Hepatic stellate cell (primary cell): ENCODE measurements at regions not wholly inside any gene's neighbourhood (a gene's known extent, or its start where the extent isn't known, plus 50 kb on each side); places are given as distances from the start of the nearest gene placed in this dataset.

ENCODE experiments used
- DNase-seq: peaks from one replicate; pipeline ENCODE4 v3.0.0; 2011; ENCODE audit warnings: low spot score

DNA sequence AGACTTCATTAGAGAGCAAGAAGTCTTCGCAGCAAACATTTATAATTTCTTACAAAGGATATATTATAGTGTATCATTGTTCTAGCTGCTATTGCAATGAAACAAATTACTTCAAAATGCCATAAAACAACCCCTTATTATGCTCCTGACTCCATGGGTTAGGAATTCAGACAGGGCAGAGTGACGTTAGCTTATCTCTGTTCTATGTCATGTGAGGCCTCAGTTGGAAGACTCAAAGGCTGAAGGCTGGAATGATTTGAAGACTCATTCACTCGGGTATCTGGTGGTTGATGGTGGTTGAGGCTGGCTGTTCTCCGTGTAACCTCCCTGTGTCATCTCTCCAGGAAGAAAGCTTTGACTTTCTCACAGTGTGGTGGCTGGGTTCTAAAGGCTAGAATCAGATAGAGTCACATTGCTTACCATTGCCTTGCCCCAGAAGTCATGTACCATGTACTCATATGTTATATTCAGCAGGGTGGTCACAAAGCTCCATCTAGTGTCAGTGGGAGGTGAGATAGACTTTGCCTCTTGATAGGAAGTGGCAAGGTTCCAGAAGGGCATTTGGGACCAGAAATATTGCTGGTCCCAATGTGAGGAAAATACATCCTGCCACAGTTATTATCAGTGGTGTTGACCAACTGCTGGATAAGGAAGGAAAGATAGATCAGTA lies 226.9 kb downstream of the TMEM38B start:
- no peak for DNase-seq

DNA sequence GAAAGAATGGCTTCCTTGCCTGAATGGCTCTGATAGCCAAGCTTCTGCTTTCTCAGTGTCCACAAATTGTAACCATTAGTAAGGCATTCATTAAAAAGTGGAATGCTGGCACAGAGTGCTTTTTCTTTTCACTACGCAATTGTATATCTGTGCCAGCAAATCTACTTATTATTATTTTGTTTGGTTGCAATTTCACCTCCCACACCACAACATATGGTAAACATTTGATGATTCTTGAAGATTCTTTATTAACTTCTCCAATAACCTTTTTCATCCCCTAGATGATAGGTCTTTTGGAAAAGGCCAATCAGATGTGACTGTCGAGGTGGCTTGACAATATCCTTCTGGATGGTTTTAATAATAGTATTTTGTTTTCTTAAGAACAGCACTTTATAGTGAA lies 234.1 kb downstream of the TMEM38B start:
- DNase-seq = no peak

DNA sequence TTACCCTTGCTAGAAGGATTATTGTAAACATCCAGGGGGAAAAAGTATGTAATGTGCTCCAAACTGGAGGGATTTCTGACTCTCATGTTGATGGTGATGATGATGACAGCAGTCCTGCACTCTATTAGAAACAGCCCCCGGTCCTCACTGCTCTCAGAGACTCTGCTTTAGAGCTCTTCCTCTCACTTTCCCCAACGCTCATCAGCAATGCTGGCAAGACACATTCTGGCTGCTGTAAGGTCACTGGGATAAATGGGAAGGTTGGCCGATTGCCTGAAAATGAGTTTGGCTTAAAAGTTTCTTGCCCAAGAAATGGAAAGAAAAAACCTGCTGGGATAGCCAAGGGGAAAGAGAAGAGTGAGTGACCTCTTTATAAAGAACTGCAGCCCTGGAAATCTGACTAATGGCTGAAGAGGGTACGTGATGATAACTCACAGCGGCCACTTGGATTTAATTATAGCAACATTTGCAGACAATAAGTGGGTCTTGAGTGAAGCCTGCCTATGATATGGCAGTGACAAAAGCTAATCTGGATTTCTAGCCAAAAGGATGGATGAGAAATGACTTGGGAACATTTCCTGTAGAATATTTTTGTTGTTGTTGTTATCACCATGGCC lies 235.8 kb downstream of the TMEM38B start:
- no peak for DNase-seq

DNA sequence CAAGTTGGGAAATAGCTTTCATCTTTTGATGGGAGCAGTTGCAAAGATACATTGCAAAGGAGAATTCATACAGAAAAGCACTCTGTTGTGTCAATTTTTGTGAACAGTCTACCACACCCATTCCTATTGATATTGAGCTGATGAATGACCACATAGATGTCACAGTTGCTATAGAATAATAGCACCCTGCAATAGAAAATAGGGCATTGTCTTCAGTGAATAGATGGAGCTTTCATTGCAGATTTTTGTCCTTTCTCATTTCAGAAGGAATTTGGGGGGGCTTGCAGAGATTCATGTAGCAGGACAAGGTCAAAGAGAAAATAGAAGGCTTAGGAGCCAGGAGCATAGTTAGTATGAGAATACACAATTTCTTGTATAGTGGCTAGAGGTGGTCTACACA lies 237.9 kb downstream of the TMEM38B start:
- no peak for DNase-seq

DNA sequence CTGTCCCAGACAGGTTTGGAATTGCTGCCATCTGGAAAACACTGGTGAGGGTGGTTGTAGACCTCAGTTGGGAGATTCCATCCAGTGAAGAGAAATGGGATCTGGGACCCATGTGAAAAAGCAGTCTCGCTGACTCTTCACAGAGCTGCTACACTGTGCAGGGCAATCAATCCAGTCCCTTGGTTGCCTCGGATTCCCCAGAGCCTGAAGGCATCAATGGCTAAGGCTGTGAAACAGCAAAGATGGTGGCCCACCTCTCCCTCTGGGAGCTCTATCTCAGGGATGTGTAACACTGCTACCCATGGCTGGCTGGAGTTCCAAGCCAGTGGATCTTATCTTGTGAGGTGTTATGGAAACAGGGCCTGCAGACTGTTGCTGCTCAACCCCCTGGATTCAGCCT lies 256.1 kb downstream of the TMEM38B start:
- DNase-seq = no peak

DNA sequence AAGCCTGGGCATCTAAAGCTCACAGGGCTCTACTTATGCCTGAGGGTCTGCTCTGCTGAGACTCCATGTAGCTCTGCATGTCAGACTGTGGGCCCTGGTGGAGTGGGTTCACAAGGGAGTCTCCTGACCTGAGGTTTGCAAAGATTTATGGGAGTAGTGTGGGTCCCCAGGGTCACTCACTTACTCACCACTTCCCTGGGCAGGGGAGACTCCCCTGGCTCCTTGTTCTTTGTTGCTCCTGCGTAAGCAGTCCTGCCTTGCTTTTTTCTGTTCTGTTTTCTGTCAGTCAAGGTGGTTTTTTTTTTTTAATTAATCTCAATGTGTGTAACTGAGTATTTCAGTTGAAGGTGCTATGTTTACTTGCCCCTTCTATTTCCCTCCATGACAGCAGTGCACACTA lies 256.6 kb downstream of the TMEM38B start:
- DNase-seq = no peak

DNA sequence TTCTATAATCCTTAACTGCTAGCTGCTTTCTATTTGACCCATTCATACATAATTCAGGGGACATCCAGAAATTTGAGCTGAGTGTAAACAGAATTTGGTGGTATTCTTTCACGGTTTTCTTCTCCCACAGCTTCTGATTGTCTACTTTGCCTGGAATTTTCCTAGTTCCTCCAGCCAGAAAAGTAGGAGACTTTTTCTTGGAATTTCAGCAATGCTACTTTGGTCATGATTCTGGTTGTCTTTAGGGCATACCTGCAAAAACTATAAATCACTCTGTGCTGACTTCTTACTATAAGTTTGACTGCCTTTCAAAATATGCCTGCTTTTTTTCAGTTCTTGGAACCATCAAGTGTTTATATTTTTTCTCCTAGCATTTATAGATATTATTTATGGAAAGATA lies 260.2 kb downstream of the TMEM38B start:
- no peak for DNase-seq

DNA sequence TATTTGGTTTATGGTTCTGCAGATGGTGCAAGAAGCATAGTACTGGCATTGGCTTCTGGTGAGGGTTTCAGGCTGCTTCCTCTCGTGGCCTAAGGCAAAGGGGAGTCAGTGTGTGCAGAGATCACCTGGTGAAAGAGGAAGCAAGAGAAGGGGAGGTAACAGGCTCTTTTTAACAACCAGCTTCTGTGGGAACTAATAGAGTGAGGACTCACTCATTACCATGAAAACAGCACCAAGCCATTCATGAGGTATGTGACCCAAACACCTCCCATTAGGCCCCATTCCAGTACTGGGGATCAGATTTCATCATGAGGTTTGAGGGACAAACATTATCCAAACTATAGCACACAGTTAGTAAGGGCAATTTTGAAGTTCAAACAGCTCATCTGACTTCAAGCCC lies 263.5 kb downstream of the TMEM38B start:
- no peak for DNase-seq

DNA sequence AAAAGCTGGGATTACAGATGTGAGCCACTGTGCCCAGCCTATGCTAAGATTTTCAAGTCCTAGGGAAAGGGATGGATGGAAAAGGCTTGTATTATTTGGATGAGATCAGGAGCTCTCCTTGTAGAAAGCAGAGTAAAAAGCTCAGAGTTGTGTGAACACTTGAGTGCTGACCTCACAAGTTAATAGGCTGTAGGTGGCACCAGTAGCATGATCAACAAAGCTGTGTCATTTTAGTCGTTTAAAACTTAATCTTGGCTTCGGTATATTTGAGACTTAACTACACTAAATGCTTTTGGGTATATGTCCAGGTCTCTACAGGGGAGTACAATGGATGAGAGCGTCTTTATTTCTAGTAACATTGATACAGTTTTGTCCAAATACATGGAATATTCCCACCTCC lies 264.2 kb downstream of the TMEM38B start:
- DNase-seq = no peak

DNA sequence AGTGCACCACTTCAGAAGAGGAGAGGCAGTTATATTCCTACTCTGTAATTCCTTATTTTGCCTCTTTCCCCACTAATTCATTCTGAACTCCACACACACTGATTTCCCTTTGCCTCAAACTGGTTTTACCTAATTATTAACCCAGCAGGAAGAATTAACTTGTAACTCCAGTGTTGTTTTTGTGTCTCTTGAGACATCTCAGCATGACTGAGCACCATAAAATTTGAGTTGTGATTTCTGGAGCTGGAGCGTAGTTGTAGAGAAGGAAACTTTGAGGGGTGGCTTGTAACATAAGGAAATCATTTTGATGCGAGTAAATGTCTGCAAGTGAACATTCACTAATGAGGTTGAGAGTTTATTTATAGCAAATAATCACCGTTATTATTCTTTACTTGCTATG lies 265.2 kb downstream of the TMEM38B start:
- no peak for DNase-seq

DNA sequence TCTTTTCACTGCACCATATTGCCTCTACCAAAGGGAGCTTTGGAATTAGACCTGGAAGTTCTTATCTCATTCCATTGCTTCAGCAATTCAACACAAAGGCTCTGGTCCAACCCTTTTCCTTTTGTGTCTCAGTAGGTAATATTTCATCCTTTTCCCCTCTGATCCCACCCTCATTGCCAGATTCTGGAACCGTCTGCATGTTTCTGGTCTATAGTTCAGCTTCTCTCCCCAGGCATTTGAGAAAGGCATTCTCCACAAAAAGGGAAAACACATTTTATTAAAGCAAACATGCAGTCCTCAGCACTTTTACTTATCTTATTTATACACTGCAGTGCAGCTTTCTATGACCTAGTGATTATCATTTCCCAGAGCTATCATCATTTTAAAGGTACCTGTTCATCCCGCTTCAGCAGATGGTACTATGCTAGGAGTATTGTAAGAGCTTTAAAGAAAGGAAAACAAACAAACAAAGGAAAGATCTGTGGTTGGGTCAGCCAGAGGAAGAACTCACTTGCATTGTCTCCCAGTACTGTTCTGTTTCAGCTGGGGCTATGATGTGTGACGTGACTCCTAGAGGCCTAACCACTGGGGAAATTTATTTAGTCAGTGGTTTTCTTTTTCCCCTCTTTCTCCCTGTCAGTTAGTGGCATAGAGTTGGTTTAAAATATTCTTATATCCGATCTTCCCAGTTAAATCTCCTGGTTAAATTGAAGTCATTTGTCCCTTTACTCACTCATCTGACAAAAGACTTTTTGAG lies 269.2 kb downstream of the TMEM38B start:
- no peak for DNase-seq

DNA sequence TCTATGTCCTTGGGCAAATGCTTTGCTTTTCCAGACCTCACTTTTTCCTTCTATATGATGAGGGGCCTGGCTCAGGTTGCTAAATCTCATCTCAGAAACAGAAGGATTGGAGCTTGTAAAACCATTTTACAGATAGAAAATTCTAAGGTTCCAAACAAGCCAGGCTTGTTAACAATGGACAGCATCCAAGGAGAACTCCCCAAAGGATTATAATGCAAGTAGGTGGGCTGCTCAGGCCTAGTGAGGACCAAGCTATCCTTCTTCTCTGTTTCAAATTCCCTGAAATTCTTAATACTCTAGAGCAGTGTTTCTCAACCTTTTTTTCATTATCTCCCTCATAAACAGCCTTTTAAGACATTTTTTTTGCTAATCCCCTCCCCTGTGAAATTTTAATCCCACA lies 269.8 kb downstream of the TMEM38B start:
- DNase-seq = no peak

DNA sequence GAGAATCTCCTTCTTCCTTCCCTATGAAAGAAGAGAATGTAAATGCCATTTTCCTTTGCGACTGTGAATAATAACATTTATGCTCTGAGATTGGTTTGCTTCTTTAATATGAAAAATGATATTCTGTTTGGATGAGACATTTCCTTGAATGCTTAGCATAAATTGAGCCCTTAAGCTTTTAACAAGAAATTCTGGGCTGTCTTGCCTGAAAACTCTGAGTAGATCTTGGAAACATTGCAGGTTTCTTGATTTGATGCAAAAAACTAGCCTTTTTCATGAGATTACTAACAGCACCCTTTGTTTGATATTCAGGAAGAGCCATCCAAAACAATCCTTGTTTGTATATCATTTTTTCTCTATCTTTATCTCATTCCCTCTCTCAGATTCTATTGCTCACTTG lies 272.5 kb downstream of the TMEM38B start:
- DNase-seq = no peak

DNA sequence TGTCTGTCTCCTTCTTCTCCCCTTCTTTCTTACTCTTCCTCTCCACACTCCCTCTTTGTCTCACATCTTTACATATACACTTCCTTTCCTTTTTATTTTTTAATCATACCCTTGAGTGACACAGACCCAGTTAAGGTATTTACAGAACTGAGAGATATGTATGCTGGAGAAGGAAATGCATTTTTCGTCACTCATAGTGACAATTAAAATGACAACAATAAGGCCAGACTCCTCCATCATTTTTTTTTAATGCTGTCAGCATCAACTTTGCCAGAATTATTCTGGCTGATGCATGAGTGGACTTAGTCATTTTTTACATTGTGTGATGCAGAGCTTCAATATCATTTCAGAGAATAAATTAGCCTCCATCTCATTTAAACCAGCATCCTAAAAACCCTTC lies 272.9 kb downstream of the TMEM38B start:
- no peak for DNase-seq

DNA sequence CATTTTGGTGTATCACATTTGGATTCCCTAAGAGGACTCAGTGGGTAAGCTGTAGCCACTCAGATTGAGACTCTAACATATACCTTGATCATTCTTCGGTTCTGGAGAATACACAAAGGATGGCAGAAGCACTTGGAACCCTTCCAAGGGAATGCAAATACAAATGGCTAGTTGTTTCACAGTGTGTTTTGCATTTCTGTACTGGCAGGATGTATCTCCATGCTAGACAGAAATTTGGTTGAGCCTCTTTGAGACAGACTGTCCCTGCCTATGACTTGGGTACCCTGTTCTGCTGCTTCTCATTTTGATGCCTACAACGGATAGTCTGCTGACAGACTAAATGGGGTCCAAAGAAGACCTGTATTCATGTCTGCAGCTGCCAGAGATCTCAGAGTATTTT lies 273.5 kb downstream of the TMEM38B start:
- DNase-seq = no peak

DNA sequence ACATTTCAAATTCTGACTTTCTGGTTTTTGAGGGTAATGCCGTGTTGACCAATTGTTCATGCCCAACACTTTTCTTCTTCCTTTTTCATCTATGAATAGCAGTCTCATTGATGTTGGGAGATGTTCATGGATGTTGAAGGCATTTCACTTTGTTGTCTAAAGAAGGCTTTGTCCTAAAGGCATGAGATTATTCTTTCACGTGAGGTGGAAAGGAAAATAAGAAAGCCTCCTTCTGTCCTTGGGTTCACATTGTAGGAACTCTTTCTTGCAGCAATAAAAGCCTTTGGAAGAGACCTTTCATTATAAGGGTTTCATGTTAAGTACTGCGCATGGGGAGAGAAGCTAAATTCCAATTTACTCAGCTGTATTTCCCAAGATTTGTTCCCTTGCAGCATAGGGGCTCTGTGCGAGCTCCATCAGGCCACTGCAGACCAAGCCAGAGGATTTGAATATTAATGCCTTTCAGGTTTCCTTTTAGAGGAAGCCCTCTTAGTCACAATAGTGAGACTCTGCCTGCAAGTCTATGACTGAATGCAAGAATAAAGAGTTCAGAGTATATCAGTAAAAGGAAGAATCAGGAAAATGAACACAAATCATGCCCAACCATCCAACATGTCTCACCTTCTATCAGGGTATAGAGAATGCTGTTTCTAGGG lies 274.6 kb downstream of the TMEM38B start:
- DNase-seq = no peak

DNA sequence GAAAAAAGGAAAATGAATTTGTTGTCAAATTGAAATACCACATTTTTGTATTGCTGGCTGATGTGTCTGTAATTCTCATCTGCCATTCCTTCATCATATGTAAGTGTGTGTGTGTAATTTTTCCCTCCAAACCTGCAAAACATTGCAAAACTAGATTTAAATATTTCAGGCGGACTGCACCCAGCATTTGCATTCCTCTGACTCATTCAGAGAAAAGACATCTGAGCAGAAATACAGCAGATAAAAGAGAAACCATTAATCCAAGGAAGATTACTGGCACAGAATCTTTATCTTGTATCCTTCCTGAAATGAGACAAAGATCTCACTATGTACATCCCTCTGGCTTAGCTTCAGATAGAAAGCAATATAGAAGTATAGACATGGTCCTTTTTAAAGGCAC lies 275.3 kb downstream of the TMEM38B start:
- no peak for DNase-seq

DNA sequence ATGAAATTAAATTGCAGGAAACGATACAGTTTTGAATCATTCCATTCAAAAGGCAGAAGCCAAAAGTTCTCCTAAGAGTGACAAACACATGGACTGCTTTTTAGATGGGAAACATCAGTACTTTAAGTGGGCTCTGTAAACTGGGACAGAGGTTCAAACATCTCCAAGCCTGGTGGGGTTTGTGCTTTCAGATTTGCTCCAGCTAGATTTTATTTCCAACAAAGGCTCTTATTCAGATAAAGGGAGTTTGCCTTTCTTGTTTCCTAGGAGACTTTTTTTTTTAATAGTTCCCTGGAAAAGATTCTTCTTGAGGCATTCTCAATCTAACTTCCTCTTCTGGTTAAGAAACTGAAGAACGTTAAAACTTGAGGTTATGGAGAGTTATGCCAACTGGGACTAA lies 277.6 kb downstream of the TMEM38B start:
- no peak for DNase-seq

DNA sequence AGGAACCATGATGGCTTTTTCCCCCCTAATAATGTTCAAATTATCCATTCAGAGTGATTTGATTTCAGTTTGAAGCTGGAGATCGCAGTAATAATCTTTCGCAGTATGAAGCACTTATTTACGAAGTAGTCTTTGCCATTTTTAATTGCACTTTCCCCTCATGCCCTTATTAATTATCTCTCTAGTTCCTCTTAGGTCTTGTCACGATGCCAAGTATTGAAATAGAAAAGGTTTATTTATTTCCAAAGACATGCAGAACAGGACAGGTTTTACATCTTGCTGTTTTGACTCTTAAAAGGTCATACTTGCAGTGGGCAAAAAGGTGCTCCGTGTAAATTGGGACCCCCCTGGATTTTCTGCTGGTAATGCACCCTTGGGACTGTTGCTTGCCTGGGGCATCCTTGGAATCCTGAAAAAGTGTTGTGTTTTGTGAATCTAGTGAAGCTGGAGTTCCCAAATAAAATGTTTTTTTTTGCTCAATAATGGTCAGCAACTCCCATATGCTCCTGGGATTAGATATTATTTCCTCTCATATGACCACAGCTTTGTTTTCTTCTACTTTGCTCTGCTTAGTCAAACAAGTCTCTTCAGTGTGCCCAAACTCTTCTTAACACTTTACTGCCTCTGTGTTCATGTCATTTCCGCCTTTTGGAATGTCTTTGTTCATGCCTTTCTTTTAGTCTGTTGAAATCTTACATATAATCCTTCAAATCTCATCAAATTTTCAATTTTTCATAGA lies 278.3 kb downstream of the TMEM38B start:
- no peak for DNase-seq

DNA sequence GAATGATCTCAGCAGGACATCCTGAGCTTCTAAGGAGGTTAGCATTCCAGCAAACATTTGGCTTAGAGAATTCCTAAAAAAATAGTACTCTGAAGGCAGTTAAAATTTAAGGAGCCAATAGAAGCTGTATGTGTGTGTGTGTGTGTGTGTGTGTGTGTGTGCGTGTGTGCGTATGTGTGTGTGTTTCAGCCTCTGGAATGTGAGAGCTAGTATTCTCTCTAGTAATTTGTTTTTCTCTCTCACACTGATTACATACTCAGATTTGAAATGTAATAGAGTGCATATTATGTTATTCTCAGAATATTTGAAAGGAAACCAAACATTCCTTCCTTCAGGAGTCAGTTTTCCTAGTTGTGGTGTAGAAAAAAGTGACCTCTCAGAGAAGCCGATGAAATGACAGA lies 279.6 kb downstream of the TMEM38B start:
- no peak for DNase-seq

DNA sequence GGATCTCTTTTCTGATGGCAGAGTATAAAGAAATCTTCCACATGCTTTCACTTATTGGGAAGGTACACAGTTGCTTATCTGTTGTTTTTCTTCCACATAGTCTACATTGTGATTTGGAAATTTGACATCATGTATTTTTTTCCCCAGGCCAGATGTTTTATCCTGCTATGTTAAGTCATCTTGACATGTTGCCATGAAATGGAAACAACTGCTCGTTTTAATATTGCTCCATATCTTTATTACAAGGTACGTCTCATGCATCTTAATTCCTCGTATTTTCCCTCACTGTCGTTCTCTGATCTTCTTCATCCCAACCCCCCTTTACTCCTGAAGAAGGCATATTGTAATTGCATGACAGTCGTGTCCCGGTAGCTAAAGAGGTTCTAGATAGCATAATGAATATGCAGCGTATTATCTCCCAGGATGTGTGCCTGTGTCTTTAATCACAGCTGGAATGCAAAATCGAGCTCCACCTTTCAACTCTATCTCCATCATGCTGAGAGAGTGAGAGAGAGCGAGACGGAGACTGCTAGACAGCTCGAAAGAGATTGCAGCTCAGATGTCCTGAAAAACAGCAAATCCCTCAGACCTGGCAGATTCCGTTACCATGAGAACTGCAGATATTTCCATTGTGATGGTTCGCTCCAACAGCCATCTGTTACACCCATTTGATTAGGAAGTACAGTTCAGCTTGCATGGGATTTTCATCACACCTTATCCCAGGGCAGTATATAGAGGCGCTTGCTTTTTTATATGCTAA lies 281.7 kb downstream of the TMEM38B start:
- no peak for DNase-seq

DNA sequence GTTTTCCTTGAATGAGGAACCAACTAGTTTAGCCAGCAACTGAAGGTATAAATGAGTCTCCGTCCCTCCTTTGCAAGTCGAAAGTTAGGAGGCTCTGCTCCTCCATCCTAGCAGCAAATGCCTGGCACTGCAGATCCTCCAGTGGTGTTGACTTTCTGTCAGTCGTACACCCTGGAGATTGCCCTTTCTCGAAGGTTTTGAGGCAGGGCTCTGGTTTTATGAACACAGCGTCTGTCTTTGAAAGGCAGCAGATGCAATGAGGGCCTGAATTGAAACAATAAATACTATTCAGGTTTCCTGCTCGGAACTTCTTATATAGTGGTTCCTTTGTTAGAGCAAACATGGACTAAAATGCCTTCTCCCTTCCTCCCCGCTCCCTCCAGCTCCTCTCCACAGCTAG lies 284.0 kb downstream of the TMEM38B start:
- no peak for DNase-seq
